ENCODE measurements at regions not wholly inside any gene's neighbourhood (a gene's known extent, or its start where the extent isn't known, plus 50 kb on each side); places are given as distances from the start of the nearest gene placed in this dataset.

DNA sequence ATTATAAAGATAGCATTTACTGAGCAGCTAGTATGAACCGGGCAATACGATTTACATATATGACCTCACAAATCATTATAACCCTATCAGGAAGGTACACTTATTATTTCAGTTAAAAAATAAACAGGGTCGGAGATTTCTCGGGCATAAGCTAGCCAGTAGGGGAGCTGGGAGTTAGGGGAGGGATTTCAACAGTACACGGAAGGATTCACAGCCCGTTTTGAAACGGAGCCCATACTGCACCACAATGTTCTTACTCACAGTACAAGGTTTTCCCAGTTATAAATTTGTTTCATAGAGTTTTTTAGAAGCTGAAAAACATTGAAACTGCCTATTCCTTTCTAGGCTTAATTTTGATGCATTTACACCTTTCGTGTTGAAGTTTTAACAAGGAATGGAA lies 607.1 kb downstream of the HDGFL1 start:
- Histone ChIP-seq H3K4me2 (ENCODE audit: low read length) (no peak overlapping the region), H3K36me3 (ENCODE audit: control insufficient read depth, low read length) (no peaks in the 10 kb centered on the region), H3K9me2 (replicated peaks; ENCODE audit: control insufficient read depth, low read length) (no peaks in the 10 kb centered on the region), H3K9me3 (ENCODE audit: control insufficient read depth, insufficient read depth, low read length) (no peaks in the 10 kb centered on the region), H3F3A (ENCODE audit: control insufficient read depth, insufficient read depth) (no peaks in the 10 kb centered on the region), H3K4me1 (ENCODE audit: control insufficient read depth, low read length) (no peaks in the 10 kb centered on the region), H3K27ac (ENCODE audit: low read depth, low read length) (no peak overlapping the region), H3K4me3 (ENCODE audit: low read length) (no peak overlapping the region), H3K27me3 (ENCODE audit: control insufficient read depth, low read length) (no peaks in the 10 kb centered on the region), H3K79me2 (ENCODE audit: control insufficient read depth, low read length) (no peaks in the 10 kb centered on the region), H4K20me1 (ENCODE audit: control insufficient read depth, insufficient read depth, low read depth, low read length) (no peaks in the 10 kb centered on the region)
- TF ChIP-seq, protein P1, sequence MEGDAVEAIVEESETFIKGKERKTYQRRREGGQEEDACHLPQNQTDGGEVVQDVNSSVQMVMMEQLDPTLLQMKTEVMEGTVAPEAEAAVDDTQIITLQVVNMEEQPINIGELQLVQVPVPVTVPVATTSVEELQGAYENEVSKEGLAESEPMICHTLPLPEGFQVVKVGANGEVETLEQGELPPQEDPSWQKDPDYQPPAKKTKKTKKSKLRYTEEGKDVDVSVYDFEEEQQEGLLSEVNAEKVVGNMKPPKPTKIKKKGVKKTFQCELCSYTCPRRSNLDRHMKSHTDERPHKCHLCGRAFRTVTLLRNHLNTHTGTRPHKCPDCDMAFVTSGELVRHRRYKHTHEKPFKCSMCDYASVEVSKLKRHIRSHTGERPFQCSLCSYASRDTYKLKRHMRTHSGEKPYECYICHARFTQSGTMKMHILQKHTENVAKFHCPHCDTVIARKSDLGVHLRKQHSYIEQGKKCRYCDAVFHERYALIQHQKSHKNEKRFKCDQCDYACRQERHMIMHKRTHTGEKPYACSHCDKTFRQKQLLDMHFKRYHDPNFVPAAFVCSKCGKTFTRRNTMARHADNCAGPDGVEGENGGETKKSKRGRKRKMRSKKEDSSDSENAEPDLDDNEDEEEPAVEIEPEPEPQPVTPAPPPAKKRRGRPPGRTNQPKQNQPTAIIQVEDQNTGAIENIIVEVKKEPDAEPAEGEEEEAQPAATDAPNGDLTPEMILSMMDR (IDR thresholded peaks at IDR 0.05; ENCODE audit: low read depth, low read length, poor library complexity, severe bottlenecking), result no peak
- TF ChIP-seq EZH2phosphoT487 (IDR thresholded peaks at IDR 0.05; ENCODE audit: borderline replicate concordance, low read length), result no peak

DNA sequence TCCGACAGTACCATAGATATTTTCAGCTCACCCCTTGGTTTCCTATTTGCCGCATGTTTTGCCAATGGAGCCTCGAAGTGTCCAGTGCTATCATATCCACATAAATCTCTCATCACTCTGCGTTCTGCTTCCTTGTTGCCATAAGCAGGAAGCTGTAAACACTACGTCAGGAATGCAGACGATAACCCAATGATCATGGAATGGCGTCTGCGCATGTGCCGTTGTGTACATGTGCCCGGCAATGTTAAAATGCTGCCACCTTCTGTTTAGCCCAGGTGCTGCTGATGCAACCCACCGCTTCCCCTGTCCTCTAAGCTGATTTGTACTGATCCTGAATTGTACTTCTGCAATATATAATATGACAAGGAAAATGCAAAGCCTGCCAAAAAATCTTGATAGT lies 607.5 kb downstream of the HDGFL1 start:
- TF ChIP-seq, protein P1 (IDR thresholded peaks at IDR 0.05; ENCODE audit: low read depth, low read length, poor library complexity, severe bottlenecking), result no peak
- TF ChIP-seq EZH2phosphoT487 (IDR thresholded peaks at IDR 0.05; ENCODE audit: borderline replicate concordance, low read length), result no peak

DNA sequence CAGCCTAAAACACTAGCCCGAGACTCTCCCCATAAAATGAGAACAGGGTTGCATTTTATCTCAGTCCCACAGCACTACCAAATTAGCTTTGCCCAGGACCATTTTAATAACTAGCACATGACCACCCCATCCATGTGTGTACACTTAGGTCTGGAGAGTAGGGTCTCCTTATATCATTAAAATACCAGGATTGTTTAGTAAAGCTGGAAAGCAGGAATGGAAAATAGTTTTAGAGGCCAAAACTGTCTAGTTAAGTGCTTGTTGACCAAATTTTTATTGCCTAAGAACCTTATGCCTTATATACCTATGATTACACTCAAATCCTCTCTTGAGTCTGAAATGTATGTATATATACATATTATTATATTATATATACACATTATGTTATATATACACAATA lies 608.4 kb downstream of the HDGFL1 start:
- no peaks in the 10 kb centered on the region for H3K9me3 ChIP-seq (ENCODE audit: control insufficient read depth, insufficient read depth, low read length)
- no peaks in the 10 kb centered on the region for H3K36me3 ChIP-seq (ENCODE audit: control insufficient read depth, low read length)
- TF ChIP-seq, protein P1 (IDR thresholded peaks at IDR 0.05; ENCODE audit: low read depth, low read length, poor library complexity, severe bottlenecking), result no peak
- TF ChIP-seq EZH2phosphoT487 (IDR thresholded peaks at IDR 0.05; ENCODE audit: borderline replicate concordance, low read length), result no peak
- no peaks in the 10 kb centered on the region for H3K9me2 ChIP-seq (replicated peaks; ENCODE audit: control insufficient read depth, low read length)
- H3K27ac ChIP-seq (ENCODE audit: low read depth, low read length), result no peak overlapping the region
- H3F3A ChIP-seq (ENCODE audit: control insufficient read depth, insufficient read depth), result no peaks in the 10 kb centered on the region
- no peaks in the 10 kb centered on the region for H4K20me1 ChIP-seq (ENCODE audit: control insufficient read depth, insufficient read depth, low read depth, low read length)
- H3K27me3 ChIP-seq (ENCODE audit: control insufficient read depth, low read length), result no peaks in the 10 kb centered on the region
- no peak overlapping the region for H3K4me3 ChIP-seq (ENCODE audit: low read length)
- H3K4me2 ChIP-seq (ENCODE audit: low read length), result no peak overlapping the region
- no peaks in the 10 kb centered on the region for H3K79me2 ChIP-seq (ENCODE audit: control insufficient read depth, low read length)
- no peaks in the 10 kb centered on the region for H3K4me1 ChIP-seq (ENCODE audit: control insufficient read depth, low read length)

More for the DNA sequence above, 607.5 kb downstream of the HDGFL1 start:
- H3K4me3 ChIP-seq (ENCODE audit: low read length), result no peak overlapping the region
- no peaks in the 10 kb centered on the region for H3K36me3 ChIP-seq (ENCODE audit: control insufficient read depth, low read length)
- H3K27me3 ChIP-seq (ENCODE audit: control insufficient read depth, low read length), result no peaks in the 10 kb centered on the region
- no peaks in the 10 kb centered on the region for H3K9me3 ChIP-seq (ENCODE audit: control insufficient read depth, insufficient read depth, low read length)
- H3F3A ChIP-seq (ENCODE audit: control insufficient read depth, insufficient read depth), result no peaks in the 10 kb centered on the region
- H3K27ac ChIP-seq (ENCODE audit: low read depth, low read length), result no peak overlapping the region
- H3K79me2 ChIP-seq (ENCODE audit: control insufficient read depth, low read length), result no peaks in the 10 kb centered on the region
- H4K20me1 ChIP-seq (ENCODE audit: control insufficient read depth, insufficient read depth, low read depth, low read length), result no peaks in the 10 kb centered on the region
- H3K4me2 ChIP-seq (ENCODE audit: low read length), result no peak overlapping the region
- H3K4me1 ChIP-seq (ENCODE audit: control insufficient read depth, low read length), result no peaks in the 10 kb centered on the region
- no peaks in the 10 kb centered on the region for H3K9me2 ChIP-seq (replicated peaks; ENCODE audit: control insufficient read depth, low read length)

DNA sequence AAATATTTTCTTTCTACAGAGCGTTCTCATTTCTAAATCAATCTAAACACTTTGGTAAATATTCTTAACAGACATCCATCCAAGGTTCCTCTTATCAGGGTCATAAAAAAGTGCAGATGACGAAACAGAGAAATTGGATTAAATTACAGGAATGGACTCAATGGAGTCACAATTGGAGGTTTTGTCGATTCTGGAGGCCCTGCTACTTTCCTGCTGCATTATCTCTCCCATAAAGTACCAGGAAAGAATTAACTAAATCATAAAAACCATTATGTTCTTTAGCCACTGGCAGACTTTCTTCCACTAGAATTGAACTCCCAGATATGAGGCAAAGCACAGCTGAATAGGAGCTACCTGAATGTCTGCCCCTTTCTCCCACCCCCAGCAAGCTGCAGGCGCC lies 610.6 kb downstream of the HDGFL1 start:
- no peaks in the 10 kb centered on the region for H3F3A ChIP-seq (ENCODE audit: control insufficient read depth, insufficient read depth)
- no peaks in the 10 kb centered on the region for H3K79me2 ChIP-seq (ENCODE audit: control insufficient read depth, low read length)
- H3K27ac ChIP-seq (ENCODE audit: low read depth, low read length), result no peak overlapping the region
- H3K27me3 ChIP-seq (ENCODE audit: control insufficient read depth, low read length), result no peaks in the 10 kb centered on the region
- no peak for TF ChIP-seq EZH2phosphoT487 (IDR thresholded peaks at IDR 0.05; ENCODE audit: borderline replicate concordance, low read length)
- TF ChIP-seq, protein P1 (IDR thresholded peaks at IDR 0.05; ENCODE audit: low read depth, low read length, poor library complexity, severe bottlenecking), result no peak
- no peak overlapping the region for H3K4me3 ChIP-seq (ENCODE audit: low read length)
- H3K9me2 ChIP-seq (replicated peaks; ENCODE audit: control insufficient read depth, low read length), result no peaks in the 10 kb centered on the region
- H3K36me3 ChIP-seq (ENCODE audit: control insufficient read depth, low read length), result no peaks in the 10 kb centered on the region
- no peak overlapping the region for H3K4me2 ChIP-seq (ENCODE audit: low read length)
- H4K20me1 ChIP-seq (ENCODE audit: control insufficient read depth, insufficient read depth, low read depth, low read length), result no peaks in the 10 kb centered on the region
- H3K4me1 ChIP-seq (ENCODE audit: control insufficient read depth, low read length), result no peaks in the 10 kb centered on the region
- H3K9me3 ChIP-seq (ENCODE audit: control insufficient read depth, insufficient read depth, low read length), result no peaks in the 10 kb centered on the region

Measured in DOHH2 (cell line).